Suppressor macrophage treated with lipopolysaccharide for 1 hour (primary cell): ENCODE measurements at regions not wholly inside any gene's neighbourhood (a gene's known extent, or its start where the extent isn't known, plus 50 kb on each side); places are given as distances from the start of the nearest gene placed in this dataset.

ENCODE experiments used
- DNase-seq, 3 donors: peaks; one replicate each; pipeline ENCODE4 v3.0.0-alpha.2; 2020 to 2022

GRCh38 chr21:41086569-41086968 lies 81.4 kb upstream of the BACE2 start:
- no peak for DNase-seq

- DNase-seq: no peak
Measured at GRCh38 chr21:41090981-41091380, 77.0 kb upstream of the BACE2 start.

- no peak for DNase-seq
Measured at GRCh38 chr21:41091616-41092015, 76.3 kb upstream of the BACE2 start.

- no peak for DNase-seq
Measured at GRCh38 chr21:41092312-41092711, 75.6 kb upstream of the BACE2 start.

- peak in 1 of 3 donors; percentile 5 for DNase-seq
Measured at GRCh38 chr21:41095983-41096382, 72.0 kb upstream of the BACE2 start.

- no peak for DNase-seq
Measured at GRCh38 chr21:41098076-41098475, 69.9 kb upstream of the BACE2 start.

GRCh38 chr21:41098481-41099042 lies 69.4 kb upstream of the BACE2 start:
- DNase-seq: no peak

- no peak for DNase-seq
Measured at GRCh38 chr21:41100826-41101550, 67.0 kb upstream of the BACE2 start.

- peak; percentile 56 to 72 (median 61) for DNase-seq
Measured at GRCh38 chr21:41102281-41102680, 65.7 kb upstream of the BACE2 start.

- DNase-seq: no peak
Measured at GRCh38 chr21:41107602-41108001, 60.4 kb upstream of the BACE2 start.

GRCh38 chr21:41108668-41109585 lies 59.0 kb upstream of the BACE2 start:
- no peak for DNase-seq

- DNase-seq: no peak
Measured at GRCh38 chr21:41110161-41110560, 57.8 kb upstream of the BACE2 start.

- DNase-seq: no peak
Measured at GRCh38 chr21:41110664-41111063, 57.3 kb upstream of the BACE2 start.

- no peak for DNase-seq
Measured at GRCh38 chr21:41111681-41112080, 56.3 kb upstream of the BACE2 start.

GRCh38 chr21:41112740-41113692 lies 54.9 kb upstream of the BACE2 start:
- DNase-seq: peak; percentile 60 to 84 (median 82)

- DNase-seq: no peak
Measured at GRCh38 chr21:41115851-41116250, 52.1 kb upstream of the BACE2 start.
